Suprapubic skin (tissue), 4 donors: ENCODE measurements at regions not wholly inside any gene's neighbourhood (a gene's known extent, or its start where the extent isn't known, plus 50 kb on each side); places are given as distances from the start of the nearest gene placed in this dataset.

Experiments
- CTCF ChIP-seq, 2 donors: fragments of 200-600 bp in 1 of 2; fragments of 450-650 bp in 1 of 2; sonication (generic) in 1 of 2; IDR thresholded peaks; one replicate each; pipeline ENCODE4 v1.5.1; 2016 to 2019; ENCODE audit warnings: antibody characterized with exemption in 2 of 2, mild to moderate bottlenecking in 1 of 2, moderate library complexity in 1 of 2
- EP300 ChIP-seq: sonication (generic); formaldehyde crosslinking; IDR thresholded peaks from one replicate; pipeline ENCODE4 v1.6.1; 2017; ENCODE audit warnings: antibody characterized with exemption
- POLR2A ChIP-seq, 2 donors: fragments of 450-650 bp; IDR thresholded peaks; one replicate each; pipeline ENCODE4 v1.6.1; 2017; ENCODE audit warnings: antibody characterized with exemption in 2 of 2, mild to moderate bottlenecking in 2 of 2, moderate library complexity in 2 of 2
- POLR2AphosphoS5 ChIP-seq, 3 donors: sonication (generic); formaldehyde crosslinking; IDR thresholded peaks; one replicate each; pipeline ENCODE4 v1.6.1; 2017; ENCODE audit warnings: antibody characterized with exemption in 3 of 3

- TF ChIP-seq CTCF (IDR thresholded peaks at IDR 0.05) (no peak), EP300 (no peak), POLR2A (IDR thresholded peaks at IDR 0.05) (no peak), POLR2AphosphoS5 (IDR thresholded peaks at IDR 0.05) (no peak)
These were observed 164.2 kb downstream of the ABHD5 start for GRCh38 chr3:43854916-43855315.
